A673 (cell line): ENCODE measurements at regions not wholly inside any gene's neighbourhood (a gene's known extent, or its start where the extent isn't known, plus 50 kb on each side); places are given as distances from the start of the nearest gene placed in this dataset.

Experiments used
- EZH2 ChIP-seq: fragments of 200-600 bp; sonication (generic); IDR thresholded peaks from 2 replicates; pipeline ENCODE4 v1.6.1; 2017; ENCODE audit warnings: borderline replicate concordance, low read depth, mild to moderate bottlenecking, mixed read lengths, antibody characterized with exemption, low read length; ENCODE audit not compliant: poor library complexity, severe bottlenecking
- TF ChIP-seq, protein P1 (sequence below): fragments of 300-800, 200-600 bp; sonication (generic); conservative IDR thresholded peaks from 2 replicates; pipeline ENCODE4 v1.5.1; 2017; ENCODE audit warnings: low read depth, mild to moderate bottlenecking, antibody characterized with exemption, low read length, moderate library complexity, mixed read lengths

- TF ChIP-seq, protein P1, sequence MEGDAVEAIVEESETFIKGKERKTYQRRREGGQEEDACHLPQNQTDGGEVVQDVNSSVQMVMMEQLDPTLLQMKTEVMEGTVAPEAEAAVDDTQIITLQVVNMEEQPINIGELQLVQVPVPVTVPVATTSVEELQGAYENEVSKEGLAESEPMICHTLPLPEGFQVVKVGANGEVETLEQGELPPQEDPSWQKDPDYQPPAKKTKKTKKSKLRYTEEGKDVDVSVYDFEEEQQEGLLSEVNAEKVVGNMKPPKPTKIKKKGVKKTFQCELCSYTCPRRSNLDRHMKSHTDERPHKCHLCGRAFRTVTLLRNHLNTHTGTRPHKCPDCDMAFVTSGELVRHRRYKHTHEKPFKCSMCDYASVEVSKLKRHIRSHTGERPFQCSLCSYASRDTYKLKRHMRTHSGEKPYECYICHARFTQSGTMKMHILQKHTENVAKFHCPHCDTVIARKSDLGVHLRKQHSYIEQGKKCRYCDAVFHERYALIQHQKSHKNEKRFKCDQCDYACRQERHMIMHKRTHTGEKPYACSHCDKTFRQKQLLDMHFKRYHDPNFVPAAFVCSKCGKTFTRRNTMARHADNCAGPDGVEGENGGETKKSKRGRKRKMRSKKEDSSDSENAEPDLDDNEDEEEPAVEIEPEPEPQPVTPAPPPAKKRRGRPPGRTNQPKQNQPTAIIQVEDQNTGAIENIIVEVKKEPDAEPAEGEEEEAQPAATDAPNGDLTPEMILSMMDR = no peak
- TF ChIP-seq EZH2 = no peak
These were observed 456.2 kb downstream of the FAT4 start for GRCh38 chr4:125770814-125771398.
